Esophagus muscularis mucosa (tissue), 4 donors: ENCODE measurements at regions not wholly inside any gene's neighbourhood (a gene's known extent, or its start where the extent isn't known, plus 50 kb on each side); places are given as distances from the start of the nearest gene placed in this dataset.

Source experiments
- EP300 ChIP-seq: sonication (generic); formaldehyde crosslinking; IDR thresholded peaks from one replicate; pipeline ENCODE4 v1.6.1; 2017; ENCODE audit warnings: antibody characterized with exemption
- POLR2A ChIP-seq: fragments of 450-650 bp; IDR thresholded peaks from one replicate; pipeline ENCODE4 v1.6.1; 2017; ENCODE audit warnings: antibody characterized with exemption, moderate library complexity, mild to moderate bottlenecking, low read depth
- POLR2AphosphoS5 ChIP-seq, 2 donors: sonication (generic); formaldehyde crosslinking; IDR thresholded peaks; one replicate each; pipeline ENCODE4 v1.6.1; 2017; ENCODE audit warnings: antibody characterized with exemption in 2 of 2
- TF ChIP-seq, protein P1 (sequence below), 3 experiments: fragments of 200-600 bp in 2 of 3; fragments of 450-650 bp in 1 of 3; sonication (generic) in 2 of 3; IDR thresholded peaks; one replicate each; pipeline ENCODE4 v1.5.1; 2017 to 2019; ENCODE audit warnings: antibody characterized with exemption in 3 of 3, mild to moderate bottlenecking in 2 of 3, moderate library complexity in 1 of 3

DNA sequence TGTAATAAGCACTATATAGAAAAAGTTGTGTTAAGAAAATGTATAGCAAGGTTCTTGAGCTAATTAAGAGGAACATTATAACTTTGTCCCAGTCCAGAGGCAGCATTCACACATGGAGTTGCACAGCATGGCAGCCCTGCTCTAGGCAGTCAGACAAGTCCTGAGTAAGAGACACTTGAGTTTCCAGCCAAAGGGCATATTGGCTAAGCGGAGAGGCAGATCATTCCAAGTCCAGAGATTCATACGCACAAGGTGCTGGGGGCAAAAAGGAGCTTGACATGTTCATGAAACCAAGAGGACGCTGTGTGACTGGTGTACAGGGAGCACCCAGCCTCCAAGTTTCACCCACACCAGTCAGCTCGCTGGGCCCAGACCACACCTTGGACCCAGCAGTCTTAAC, 232.6 kb upstream of the IPO5 start:
- no peak for TF ChIP-seq POLR2A
- TF ChIP-seq, protein P1, sequence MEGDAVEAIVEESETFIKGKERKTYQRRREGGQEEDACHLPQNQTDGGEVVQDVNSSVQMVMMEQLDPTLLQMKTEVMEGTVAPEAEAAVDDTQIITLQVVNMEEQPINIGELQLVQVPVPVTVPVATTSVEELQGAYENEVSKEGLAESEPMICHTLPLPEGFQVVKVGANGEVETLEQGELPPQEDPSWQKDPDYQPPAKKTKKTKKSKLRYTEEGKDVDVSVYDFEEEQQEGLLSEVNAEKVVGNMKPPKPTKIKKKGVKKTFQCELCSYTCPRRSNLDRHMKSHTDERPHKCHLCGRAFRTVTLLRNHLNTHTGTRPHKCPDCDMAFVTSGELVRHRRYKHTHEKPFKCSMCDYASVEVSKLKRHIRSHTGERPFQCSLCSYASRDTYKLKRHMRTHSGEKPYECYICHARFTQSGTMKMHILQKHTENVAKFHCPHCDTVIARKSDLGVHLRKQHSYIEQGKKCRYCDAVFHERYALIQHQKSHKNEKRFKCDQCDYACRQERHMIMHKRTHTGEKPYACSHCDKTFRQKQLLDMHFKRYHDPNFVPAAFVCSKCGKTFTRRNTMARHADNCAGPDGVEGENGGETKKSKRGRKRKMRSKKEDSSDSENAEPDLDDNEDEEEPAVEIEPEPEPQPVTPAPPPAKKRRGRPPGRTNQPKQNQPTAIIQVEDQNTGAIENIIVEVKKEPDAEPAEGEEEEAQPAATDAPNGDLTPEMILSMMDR (IDR thresholded peaks at IDR 0.05): no peak
- no peak for TF ChIP-seq POLR2AphosphoS5 (IDR thresholded peaks at IDR 0.05)
- TF ChIP-seq EP300: no peak
